ENCODE measurements at regions not wholly inside any gene's neighbourhood (a gene's known extent, or its start where the extent isn't known, plus 50 kb on each side); places are given as distances from the start of the nearest gene placed in this dataset.

GRCh38 chr18:26710470-26711096 lies 154.9 kb downstream of the AQP4 start:
- H3K27ac ChIP-seq (ENCODE audit: low read depth in 1 of 2, low read length in 1 of 2) = no peak overlapping the region
- TF ChIP-seq CTCF (IDR thresholded peaks at IDR 0.05; ENCODE audit: control extremely low read depth, extremely low read depth) = no peak
- H3K36me3 ChIP-seq (ENCODE audit: control insufficient read depth in 4 of 4, insufficient read depth in 4 of 4, low read length in 4 of 4) = no peaks in the 10 kb centered on the region
- no peak overlapping the region for H3K9ac ChIP-seq (ENCODE audit: insufficient read depth in 1 of 2, low read length in 2 of 2)
- peaks cover 0 to 11% (median 6%) of the 10 kb centered on the region in 5 donors for H3K4me1 ChIP-seq (ENCODE audit: control insufficient read depth in 5 of 5, insufficient read depth in 5 of 5, low read length in 5 of 5)
- no peaks in the 10 kb centered on the region for H3K27me3 ChIP-seq (ENCODE audit: control insufficient read depth in 3 of 3, insufficient read depth in 3 of 3, low read length in 2 of 3)
- whole genome bisulfite sequencing, 2 donors = 18 to 53% methylated on average over 4 of the region's 4 CpGs
- no peak overlapping the region for H3K4me3 ChIP-seq
- H3K9me3 ChIP-seq (ENCODE audit: control insufficient read depth in 4 of 4, insufficient read depth in 3 of 4, low read length in 3 of 4) = no peaks in the 10 kb centered on the region
- DNase-seq (no peak), ATAC-seq (ENCODE audit: insufficient read depth, low FRiP score) (peak; percentile 39)

- Histone ChIP-seq H3K4me3 (no peak overlapping the region), H3K36me3 (ENCODE audit: control insufficient read depth in 4 of 4, insufficient read depth in 4 of 4, low read length in 4 of 4) (no peaks in the 10 kb centered on the region), H3K9me3 (ENCODE audit: control insufficient read depth in 4 of 4, insufficient read depth in 3 of 4, low read length in 3 of 4) (no peaks in the 10 kb centered on the region), H3K27me3 (ENCODE audit: control insufficient read depth in 3 of 3, insufficient read depth in 3 of 3, low read length in 2 of 3) (no peaks in the 10 kb centered on the region), H3K27ac (ENCODE audit: low read depth in 1 of 2, low read length in 1 of 2) (no peak overlapping the region), H3K4me1 (ENCODE audit: control insufficient read depth in 5 of 5, insufficient read depth in 5 of 5, low read length in 5 of 5) (peaks cover 0 to 11% (median 6%) of the 10 kb centered on the region in 5 donors), H3K9ac (ENCODE audit: insufficient read depth in 1 of 2, low read length in 2 of 2) (no peak overlapping the region)
- WGBS, 2 donors = 78 to 94% methylated on average over 1 of the region's 1 CpG
- ATAC-seq (ENCODE audit: insufficient read depth, low FRiP score) (no peak), DNase-seq (no peak)
- TF ChIP-seq CTCF (IDR thresholded peaks at IDR 0.05; ENCODE audit: control extremely low read depth, extremely low read depth) = no peak
Observed at GRCh38 chr18:26709897-26710296, 155.6 kb downstream of the AQP4 start.

- DNase-seq (peak in 2 of 3 donors; percentile 18 to 22), ATAC-seq (ENCODE audit: insufficient read depth, low FRiP score) (no peak)
- Histone ChIP-seq H3K36me3 (ENCODE audit: control insufficient read depth in 4 of 4, insufficient read depth in 4 of 4, low read length in 4 of 4) (no peaks in the 10 kb centered on the region), H3K27ac (ENCODE audit: low read depth in 1 of 2, low read length in 1 of 2) (no peak overlapping the region), H3K9me3 (ENCODE audit: control insufficient read depth in 4 of 4, insufficient read depth in 3 of 4, low read length in 3 of 4) (no peaks in the 10 kb centered on the region), H3K4me1 (ENCODE audit: control insufficient read depth in 5 of 5, insufficient read depth in 5 of 5, low read length in 5 of 5) (peaks cover 0 to 11% (median 6%) of the 10 kb centered on the region in 5 donors), H3K27me3 (ENCODE audit: control insufficient read depth in 3 of 3, insufficient read depth in 3 of 3, low read length in 2 of 3) (no peaks in the 10 kb centered on the region), H3K9ac (ENCODE audit: insufficient read depth in 1 of 2, low read length in 2 of 2) (no peak overlapping the region), H3K4me3 (no peak overlapping the region)
- 53 to 71% methylated on average over 7 of the region's 7 CpGs for WGBS, 2 donors
- no peak for TF ChIP-seq CTCF (IDR thresholded peaks at IDR 0.05; ENCODE audit: control extremely low read depth, extremely low read depth)
Observed at GRCh38 chr18:26708806-26709716, 156.4 kb downstream of the AQP4 start.
